NCI-H748 treated with DMSO at 0.1 percent for 48 hours (cell line): ENCODE measurements at regions not wholly inside any gene's neighbourhood (a gene's known extent, or its start where the extent isn't known, plus 50 kb on each side); places are given as distances from the start of the nearest gene placed in this dataset.

Experiments
- DNase-seq: peaks from one replicate; lab custom pipeline; 2025; lab: John Stamatoyannopoulos, UW

GRCh38 chr2:67339234-67339885 is 57.8 kb upstream of the ETAA1 start:
- DNase-seq: no peak

- no peak for DNase-seq
Observed at GRCh38 chr2:67340133-67341011, 56.8 kb upstream of the ETAA1 start.

GRCh38 chr2:67341012-67341318 is 56.2 kb upstream of the ETAA1 start:
- DNase-seq: no peak

GRCh38 chr2:67341336-67341735 is 55.8 kb upstream of the ETAA1 start:
- DNase-seq: no peak

GRCh38 chr2:67342394-67342793 is 54.7 kb upstream of the ETAA1 start:
- DNase-seq: no peak

- no peak for DNase-seq
Observed at GRCh38 chr2:67346718-67347407, 50.3 kb upstream of the ETAA1 start.
